GM10248 (cell line): ENCODE measurements at regions not wholly inside any gene's neighbourhood (a gene's known extent, or its start where the extent isn't known, plus 50 kb on each side); places are given as distances from the start of the nearest gene placed in this dataset.

Experiments used
- CTCF ChIA-PET: fragments of 300-600 bp; sonication (Branson Sonifier 250); formaldehyde crosslinking; extraction: SDS; loops from one replicate; lab custom pipeline; 2021; ENCODE audit warnings: antibody characterized with exemption; lab: Yijun Ruan, JAX
- POLR2A ChIA-PET: fragments of 350-650 bp; sonication (Branson Sonifier 250); formaldehyde crosslinking; extraction: SDS; loops from one replicate; lab custom pipeline; 2020; ENCODE audit warnings: antibody characterized with exemption; lab: Yijun Ruan, JAX
- DNase-seq: peaks from one replicate; pipeline ENCODE4 v3.0.0; 2012; ENCODE audit errors: extremely low spot score
- TF ChIP-seq, protein P1 (sequence below): IDR thresholded peaks from 2 replicates; pipeline ENCODE4 v1.5.1; 2012; ENCODE audit warnings: mild to moderate bottlenecking, low read depth; ENCODE audit errors: extremely low read depth, missing control alignments, control extremely low read depth

DNA sequence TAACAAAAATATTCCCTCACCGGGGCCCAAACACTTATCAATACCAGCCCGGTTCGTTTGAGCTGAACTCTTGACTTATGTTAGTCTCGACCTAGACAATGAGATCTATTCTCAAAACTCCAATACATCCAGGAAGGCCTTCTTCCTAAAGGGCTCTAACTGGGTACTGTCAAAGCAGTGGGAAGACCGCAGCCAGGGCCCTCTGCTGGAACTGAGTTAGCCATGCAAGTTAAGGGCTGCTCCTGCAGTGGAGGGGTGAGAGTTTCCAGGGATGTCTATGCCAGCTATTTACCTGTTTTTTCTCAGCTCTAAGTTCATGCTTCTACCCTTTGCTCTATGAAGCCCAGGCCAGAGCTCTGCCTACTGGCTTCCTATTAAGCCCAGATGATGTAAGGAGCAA lies 348.8 kb downstream of the GXYLT1 start:
- CTCF ChIA-PET, result interaction anchor here (1.0 to 1.2 kb wide), 3 partner anchors 9 to 185 kb away, joined by 3 to 8 read pairs (median 5); no protein-coding TSS in a partner anchor
- TF ChIP-seq, protein P1, sequence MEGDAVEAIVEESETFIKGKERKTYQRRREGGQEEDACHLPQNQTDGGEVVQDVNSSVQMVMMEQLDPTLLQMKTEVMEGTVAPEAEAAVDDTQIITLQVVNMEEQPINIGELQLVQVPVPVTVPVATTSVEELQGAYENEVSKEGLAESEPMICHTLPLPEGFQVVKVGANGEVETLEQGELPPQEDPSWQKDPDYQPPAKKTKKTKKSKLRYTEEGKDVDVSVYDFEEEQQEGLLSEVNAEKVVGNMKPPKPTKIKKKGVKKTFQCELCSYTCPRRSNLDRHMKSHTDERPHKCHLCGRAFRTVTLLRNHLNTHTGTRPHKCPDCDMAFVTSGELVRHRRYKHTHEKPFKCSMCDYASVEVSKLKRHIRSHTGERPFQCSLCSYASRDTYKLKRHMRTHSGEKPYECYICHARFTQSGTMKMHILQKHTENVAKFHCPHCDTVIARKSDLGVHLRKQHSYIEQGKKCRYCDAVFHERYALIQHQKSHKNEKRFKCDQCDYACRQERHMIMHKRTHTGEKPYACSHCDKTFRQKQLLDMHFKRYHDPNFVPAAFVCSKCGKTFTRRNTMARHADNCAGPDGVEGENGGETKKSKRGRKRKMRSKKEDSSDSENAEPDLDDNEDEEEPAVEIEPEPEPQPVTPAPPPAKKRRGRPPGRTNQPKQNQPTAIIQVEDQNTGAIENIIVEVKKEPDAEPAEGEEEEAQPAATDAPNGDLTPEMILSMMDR, result no peak
- no peak for DNase-seq
- POLR2A ChIA-PET, result no interaction called here

DNA sequence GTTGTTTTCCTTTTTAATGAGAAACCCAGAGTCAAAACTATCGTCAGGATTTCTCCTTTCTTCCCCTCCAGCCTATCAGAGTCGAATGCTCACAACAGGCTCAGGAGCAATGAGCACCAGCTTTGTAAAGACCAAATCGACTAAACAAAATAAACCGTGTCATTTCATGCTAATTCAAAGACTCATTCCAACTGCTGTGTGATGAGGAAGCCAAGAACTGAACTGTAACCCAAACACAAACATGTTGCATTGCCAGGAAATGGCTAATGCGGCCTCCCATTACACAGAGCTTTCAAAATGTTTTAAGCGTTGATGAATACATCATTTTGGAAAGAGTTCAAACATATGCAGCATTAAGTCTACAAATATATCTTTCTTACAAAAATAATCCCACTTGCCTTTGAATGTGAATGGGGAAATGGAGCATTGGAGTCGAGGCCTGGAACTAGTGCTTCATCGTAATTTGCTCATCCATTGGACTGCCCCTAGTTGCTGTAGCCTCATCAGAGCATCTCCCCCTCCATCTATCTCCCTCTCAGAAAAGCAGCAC lies 349.5 kb downstream of the GXYLT1 start:
- TF ChIP-seq, protein P1, result no peak
- DNase-seq, result no peak
- CTCF ChIA-PET, result interaction anchor here (1.1 to 1.2 kb wide), 2 partner anchors 9 to 30 kb away, joined by 5 to 8 read pairs; no protein-coding TSS in a partner anchor
- POLR2A ChIA-PET, result no interaction called here

DNA sequence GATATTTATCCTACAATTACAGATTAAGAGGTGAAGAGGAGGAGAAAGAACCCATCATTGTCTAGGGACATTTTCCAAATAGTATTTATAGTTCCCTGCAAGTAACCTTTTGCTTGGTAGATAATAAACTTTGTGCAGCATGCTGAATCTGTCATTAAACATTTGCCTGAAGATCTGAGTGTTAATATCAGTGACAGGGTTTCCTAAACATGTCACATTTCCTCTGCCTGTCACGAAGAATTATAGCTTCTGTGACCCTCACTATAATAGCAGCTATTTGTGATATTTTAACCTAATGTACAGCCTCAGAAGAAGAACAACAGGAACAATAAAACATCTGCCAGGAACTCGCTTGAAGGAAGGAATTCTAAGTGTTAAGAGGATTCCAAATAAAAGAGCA lies 350.3 kb downstream of the GXYLT1 start:
- ChIA-PET POLR2A (no interaction called here), CTCF (no interaction called here)
- TF ChIP-seq, protein P1, result no peak

DNA sequence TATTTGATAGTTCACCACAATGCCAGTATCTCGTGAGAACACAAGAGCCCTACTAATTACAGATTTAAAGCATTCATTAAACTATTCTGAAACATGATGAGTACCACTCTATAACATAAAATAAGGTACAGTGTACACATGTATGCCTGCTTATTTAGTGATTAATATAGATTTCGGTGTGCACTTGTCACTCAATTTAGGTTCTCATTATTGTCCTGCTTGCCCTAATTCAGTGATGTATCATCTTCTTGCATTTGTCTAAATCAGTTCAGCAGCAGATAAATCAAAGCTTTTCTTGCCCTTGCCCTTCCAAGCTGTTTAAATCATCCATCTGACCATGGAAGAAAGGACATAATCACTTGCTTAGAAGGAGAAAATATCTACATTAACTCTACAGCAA lies 359.7 kb downstream of the GXYLT1 start:
- POLR2A ChIA-PET, result no interaction called here
- CTCF ChIA-PET, result no interaction called here
- TF ChIP-seq, protein P1, result no peak
- DNase-seq, result no peak

More for the DNA sequence above, 350.3 kb downstream of the GXYLT1 start:
- DNase-seq, result no peak

DNA sequence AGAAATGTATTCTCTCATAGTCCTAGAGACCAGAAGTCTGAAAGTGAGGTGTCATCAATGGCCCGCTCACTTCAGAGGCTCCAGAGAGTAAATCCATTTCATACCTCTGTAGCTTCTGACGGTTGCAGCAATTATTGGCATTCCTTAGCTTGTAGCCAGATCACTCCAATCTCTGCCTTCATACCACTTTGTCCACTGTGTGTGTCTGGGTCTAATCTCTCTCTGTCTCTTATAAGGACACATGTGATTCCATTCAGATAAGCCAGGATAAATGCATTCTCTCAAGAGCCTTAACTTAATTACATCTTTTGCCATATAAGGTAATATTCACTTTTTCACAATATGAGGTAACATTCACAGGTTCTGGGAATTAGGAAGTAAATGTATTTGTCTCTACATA lies 365.7 kb downstream of the GXYLT1 start:
- no peak for DNase-seq
- TF ChIP-seq, protein P1, result no peak
- POLR2A ChIA-PET, result no interaction called here
- CTCF ChIA-PET, result interaction anchor here (1.4 kb wide), 1 partner anchor 10 kb away, joined by 3 read pairs; no protein-coding TSS in a partner anchor

DNA sequence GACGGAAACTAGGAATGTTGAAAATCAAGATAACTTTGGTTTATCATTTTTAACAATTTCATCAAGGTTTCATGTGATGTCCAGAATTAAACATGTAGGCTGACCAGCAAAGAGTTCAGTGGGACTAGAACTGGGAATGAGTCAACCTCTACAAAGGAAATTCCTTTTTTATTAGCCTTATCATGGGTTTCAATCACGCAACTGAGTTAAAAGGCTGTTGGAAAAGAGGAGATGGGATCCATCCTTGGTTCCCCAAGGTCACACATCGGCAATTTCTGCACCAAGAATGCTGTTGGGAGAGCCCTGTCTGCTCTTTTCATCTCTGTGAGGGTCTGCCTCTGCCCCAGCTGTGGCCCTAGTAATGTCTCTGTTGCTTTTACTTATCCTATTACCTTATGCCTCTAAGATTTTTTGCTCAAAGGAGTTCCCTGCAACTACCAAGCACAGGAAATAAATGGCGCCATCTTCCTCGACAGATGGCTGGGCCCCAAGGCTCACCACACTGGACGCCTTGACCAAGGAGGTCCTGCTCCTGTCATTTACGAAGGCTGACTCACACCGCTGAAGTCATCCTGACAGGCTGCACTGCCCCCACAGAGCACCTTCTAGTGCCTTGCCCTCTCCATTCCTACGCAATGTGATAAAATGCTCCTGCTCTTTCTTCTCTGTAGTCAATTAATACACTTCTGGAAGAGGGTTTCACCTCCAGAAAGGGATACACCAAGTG lies 367.4 kb downstream of the GXYLT1 start:
- CTCF ChIA-PET, result no interaction called here
- TF ChIP-seq, protein P1, result no peak
- POLR2A ChIA-PET, result no interaction called here
- no peak for DNase-seq
